ENCODE measurements at regions not wholly inside any gene's neighbourhood (a gene's known extent, or its start where the extent isn't known, plus 50 kb on each side); places are given as distances from the start of the nearest gene placed in this dataset.

GRCh38 chr2:23065936-23066335 lies 319.0 kb upstream of the KLHL29 start:
- H3K18ac ChIP-seq (ENCODE audit: low read length) = no peak overlapping the region
- no peak overlapping the region for H3K4ac ChIP-seq (ENCODE audit: low read length)
- H3K79me1 ChIP-seq (ENCODE audit: low read depth, low read length) = no peaks in the 10 kb centered on the region
- no peaks in the 10 kb centered on the region for H3K27me3 ChIP-seq (ENCODE audit: control insufficient read depth in 3 of 3, insufficient read depth in 3 of 3, low read depth in 1 of 3, low read length in 3 of 3)
- no peak overlapping the region for H2BK12ac ChIP-seq (ENCODE audit: low read length)
- H3K23ac ChIP-seq (ENCODE audit: low read depth, low read length, poor library complexity) = no peak overlapping the region
- no peak overlapping the region for H2AFZ ChIP-seq (ENCODE audit: low read length)
- H4K8ac ChIP-seq (ENCODE audit: low read depth, low read length) = no peak overlapping the region
- no peaks in the 10 kb centered on the region for H3K9me3 ChIP-seq (replicated peaks in 1 of 2; ENCODE audit: control insufficient read depth in 2 of 2, insufficient read depth in 1 of 2, low read depth in 1 of 2, low read length in 2 of 2)
- no CpG with 5 or more reads among the region's 8 CpGs for WGBS, 2 donors (ENCODE audit: extremely low coverage in 2 of 2, insufficient read length in 2 of 2, insufficient replicate concordance in 1 of 2)
- H3K14ac ChIP-seq (ENCODE audit: low read length) = no peak overlapping the region
- H4K91ac ChIP-seq (ENCODE audit: low read depth, low read length, poor library complexity) = no peak overlapping the region
- H3K4me2 ChIP-seq (ENCODE audit: insufficient read depth, low read length, poor library complexity, severe bottlenecking) = no peak overlapping the region
- no peak overlapping the region for H3K27ac ChIP-seq (replicated peaks; ENCODE audit: low read length)
- peaks cover 0 to 7% of the 10 kb centered on the region in 2 donors for H3K4me1 ChIP-seq (ENCODE audit: control insufficient read depth in 2 of 2, insufficient read depth in 1 of 2, low read depth in 1 of 2, low read length in 2 of 2)
- no peak overlapping the region for H2AK5ac ChIP-seq (ENCODE audit: low read depth, low read length)
- no peaks in the 10 kb centered on the region for H3K36me3 ChIP-seq (replicated peaks in 1 of 2; ENCODE audit: control insufficient read depth in 2 of 2, insufficient read depth in 2 of 2, low read length in 2 of 2)
- H2BK5ac ChIP-seq (ENCODE audit: low read length) = no peak overlapping the region
- no peak overlapping the region for H3K9ac ChIP-seq (ENCODE audit: low read depth, low read length, poor library complexity)
- H2BK15ac ChIP-seq (ENCODE audit: low read length) = no peak overlapping the region
- no peak overlapping the region for H3K4me3 ChIP-seq (ENCODE audit: low read length in 2 of 2)
- DNase-seq (ENCODE audit: low spot score) = peak; percentile 14
- H2BK120ac ChIP-seq (ENCODE audit: low read depth, low read length) = no peak overlapping the region

GRCh38 chr2:23066686-23067085 lies 318.3 kb upstream of the KLHL29 start:
- Histone ChIP-seq H3K79me1 (ENCODE audit: low read depth, low read length) (no peaks in the 10 kb centered on the region), H3K27me3 (ENCODE audit: control insufficient read depth in 3 of 3, insufficient read depth in 3 of 3, low read depth in 1 of 3, low read length in 3 of 3) (no peaks in the 10 kb centered on the region), H3K9ac (ENCODE audit: low read depth, low read length, poor library complexity) (no peak overlapping the region), H3K14ac (ENCODE audit: low read length) (no peak overlapping the region), H3K27ac (replicated peaks; ENCODE audit: low read length) (no peak overlapping the region), H2BK120ac (ENCODE audit: low read depth, low read length) (no peak overlapping the region), H3K4ac (ENCODE audit: low read length) (no peak overlapping the region), H4K91ac (ENCODE audit: low read depth, low read length, poor library complexity) (no peak overlapping the region), H3K4me3 (ENCODE audit: low read length in 2 of 2) (no peak overlapping the region), H3K18ac (ENCODE audit: low read length) (no peak overlapping the region), H2BK5ac (ENCODE audit: low read length) (no peak overlapping the region), H2BK15ac (ENCODE audit: low read length) (no peak overlapping the region), H3K9me3 (replicated peaks in 1 of 2; ENCODE audit: control insufficient read depth in 2 of 2, insufficient read depth in 1 of 2, low read depth in 1 of 2, low read length in 2 of 2) (no peaks in the 10 kb centered on the region), H2AFZ (ENCODE audit: low read length) (no peak overlapping the region), H3K36me3 (replicated peaks in 1 of 2; ENCODE audit: control insufficient read depth in 2 of 2, insufficient read depth in 2 of 2, low read length in 2 of 2) (no peaks in the 10 kb centered on the region), H3K23ac (ENCODE audit: low read depth, low read length, poor library complexity) (no peak overlapping the region), H2BK12ac (ENCODE audit: low read length) (no peak overlapping the region), H2AK5ac (ENCODE audit: low read depth, low read length) (no peak overlapping the region), H3K4me1 (ENCODE audit: control insufficient read depth in 2 of 2, insufficient read depth in 1 of 2, low read depth in 1 of 2, low read length in 2 of 2) (peaks cover 0 to 2% of the 10 kb centered on the region in 2 donors), H3K4me2 (ENCODE audit: insufficient read depth, low read length, poor library complexity, severe bottlenecking) (no peak overlapping the region), H4K8ac (ENCODE audit: low read depth, low read length) (no peak overlapping the region)
- no CpG with 5 or more reads among the region's 3 CpGs for WGBS, 2 donors (ENCODE audit: extremely low coverage in 2 of 2, insufficient read length in 2 of 2, insufficient replicate concordance in 1 of 2)
- no peak for DNase-seq (ENCODE audit: low spot score)

- H4K8ac ChIP-seq (ENCODE audit: low read depth, low read length) = no peak overlapping the region
- no CpG with 5 or more reads among the region's 3 CpGs for WGBS, 2 donors (ENCODE audit: extremely low coverage in 2 of 2, insufficient read length in 2 of 2, insufficient replicate concordance in 1 of 2)
- H3K79me1 ChIP-seq (ENCODE audit: low read depth, low read length) = no peaks in the 10 kb centered on the region
- H2AK5ac ChIP-seq (ENCODE audit: low read depth, low read length) = no peak overlapping the region
- no peak overlapping the region for H4K91ac ChIP-seq (ENCODE audit: low read depth, low read length, poor library complexity)
- H2BK120ac ChIP-seq (ENCODE audit: low read depth, low read length) = no peak overlapping the region
- no peak for DNase-seq (ENCODE audit: low spot score)
- no peak overlapping the region for H3K27ac ChIP-seq (replicated peaks; ENCODE audit: low read length)
- no peaks in the 10 kb centered on the region for H3K9me3 ChIP-seq (replicated peaks in 1 of 2; ENCODE audit: control insufficient read depth in 2 of 2, insufficient read depth in 1 of 2, low read depth in 1 of 2, low read length in 2 of 2)
- no peak overlapping the region for H3K4ac ChIP-seq (ENCODE audit: low read length)
- no peak overlapping the region for H2BK15ac ChIP-seq (ENCODE audit: low read length)
- H3K18ac ChIP-seq (ENCODE audit: low read length) = peak overlapping the region; percentile 20
- no peak overlapping the region for H2AFZ ChIP-seq (ENCODE audit: low read length)
- H3K27me3 ChIP-seq (ENCODE audit: control insufficient read depth in 3 of 3, insufficient read depth in 3 of 3, low read depth in 1 of 3, low read length in 3 of 3) = no peaks in the 10 kb centered on the region
- H2BK12ac ChIP-seq (ENCODE audit: low read length) = no peak overlapping the region
- no peaks in the 10 kb centered on the region for H3K36me3 ChIP-seq (replicated peaks in 1 of 2; ENCODE audit: control insufficient read depth in 2 of 2, insufficient read depth in 2 of 2, low read length in 2 of 2)
- H2BK5ac ChIP-seq (ENCODE audit: low read length) = no peak overlapping the region
- H3K4me2 ChIP-seq (ENCODE audit: insufficient read depth, low read length, poor library complexity, severe bottlenecking) = no peak overlapping the region
- H3K4me1 ChIP-seq (ENCODE audit: control insufficient read depth in 2 of 2, insufficient read depth in 1 of 2, low read depth in 1 of 2, low read length in 2 of 2) = no peaks in the 10 kb centered on the region
- no peak overlapping the region for H3K9ac ChIP-seq (ENCODE audit: low read depth, low read length, poor library complexity)
- no peak overlapping the region for H3K23ac ChIP-seq (ENCODE audit: low read depth, low read length, poor library complexity)
- H3K14ac ChIP-seq (ENCODE audit: low read length) = no peak overlapping the region
- no peak overlapping the region for H3K4me3 ChIP-seq (ENCODE audit: low read length in 2 of 2)
These were observed 315.8 kb upstream of the KLHL29 start for GRCh38 chr2:23069156-23069555.

- no peak overlapping the region for H3K23ac ChIP-seq (ENCODE audit: low read depth, low read length, poor library complexity)
- no peak overlapping the region for H3K27ac ChIP-seq (replicated peaks; ENCODE audit: low read length)
- no peak for DNase-seq (ENCODE audit: low spot score)
- H3K9ac ChIP-seq (ENCODE audit: low read depth, low read length, poor library complexity) = no peak overlapping the region
- H2AK5ac ChIP-seq (ENCODE audit: low read depth, low read length) = no peak overlapping the region
- no peaks in the 10 kb centered on the region for H3K27me3 ChIP-seq (ENCODE audit: control insufficient read depth in 3 of 3, insufficient read depth in 3 of 3, low read depth in 1 of 3, low read length in 3 of 3)
- H2BK12ac ChIP-seq (ENCODE audit: low read length) = no peak overlapping the region
- H2BK5ac ChIP-seq (ENCODE audit: low read length) = no peak overlapping the region
- peaks cover 0 to 2% of the 10 kb centered on the region in 2 donors for H3K4me1 ChIP-seq (ENCODE audit: control insufficient read depth in 2 of 2, insufficient read depth in 1 of 2, low read depth in 1 of 2, low read length in 2 of 2)
- WGBS, 2 donors (ENCODE audit: extremely low coverage in 2 of 2, insufficient read length in 2 of 2, insufficient replicate concordance in 1 of 2) = no CpG with 5 or more reads among the region's 3 CpGs
- no peak overlapping the region for H3K18ac ChIP-seq (ENCODE audit: low read length)
- H4K8ac ChIP-seq (ENCODE audit: low read depth, low read length) = no peak overlapping the region
- H4K91ac ChIP-seq (ENCODE audit: low read depth, low read length, poor library complexity) = no peak overlapping the region
- no peak overlapping the region for H3K4me2 ChIP-seq (ENCODE audit: insufficient read depth, low read length, poor library complexity, severe bottlenecking)
- no peaks in the 10 kb centered on the region for H3K36me3 ChIP-seq (replicated peaks in 1 of 2; ENCODE audit: control insufficient read depth in 2 of 2, insufficient read depth in 2 of 2, low read length in 2 of 2)
- H2BK120ac ChIP-seq (ENCODE audit: low read depth, low read length) = no peak overlapping the region
- H3K9me3 ChIP-seq (replicated peaks in 1 of 2; ENCODE audit: control insufficient read depth in 2 of 2, insufficient read depth in 1 of 2, low read depth in 1 of 2, low read length in 2 of 2) = no peaks in the 10 kb centered on the region
- H3K14ac ChIP-seq (ENCODE audit: low read length) = no peak overlapping the region
- H3K4ac ChIP-seq (ENCODE audit: low read length) = no peak overlapping the region
- no peak overlapping the region for H3K4me3 ChIP-seq (ENCODE audit: low read length in 2 of 2)
- H3K79me1 ChIP-seq (ENCODE audit: low read depth, low read length) = no peaks in the 10 kb centered on the region
- H2BK15ac ChIP-seq (ENCODE audit: low read length) = no peak overlapping the region
- H2AFZ ChIP-seq (ENCODE audit: low read length) = no peak overlapping the region
These were observed 315.1 kb upstream of the KLHL29 start for GRCh38 chr2:23069923-23070322.
